ENCODE measurements at regions not wholly inside any gene's neighbourhood (a gene's known extent, or its start where the extent isn't known, plus 50 kb on each side); places are given as distances from the start of the nearest gene placed in this dataset.
"Not testable (repeated sequence)": the region's sequence is repeated elsewhere in the genome, so short reads cannot be mapped to it uniquely, and the experiment has no call there.

GRCh38 chr6:106849120-106849519, 125.4 kb downstream of the CD24 start:
- no peak for DNase-seq (ENCODE audit: low read depth)

- DNase-seq (ENCODE audit: low read depth), result no peak
These were observed 127.4 kb downstream of the CD24 start for GRCh38 chr6:106847116-106847515.

GRCh38 chr6:106844930-106845329, 129.6 kb downstream of the CD24 start:
- DNase-seq (ENCODE audit: low read depth), result no peak

GRCh38 chr6:106832766-106833510, 141.6 kb downstream of the CD24 start:
- DNase-seq (ENCODE audit: low read depth), result no peak

- DNase-seq (ENCODE audit: low read depth), result no peak
These were observed 143.6 kb downstream of the CD24 start for GRCh38 chr6:106830930-106831329.

GRCh38 chr6:106829451-106829850, 145.1 kb downstream of the CD24 start:
- DNase-seq (ENCODE audit: low read depth), result no peak

GRCh38 chr6:106827081-106827480, 147.4 kb downstream of the CD24 start:
- DNase-seq (ENCODE audit: low read depth), result no peak

- DNase-seq (ENCODE audit: low read depth), result no peak
These were observed 149.4 kb downstream of the CD24 start for GRCh38 chr6:106825156-106825555.

- DNase-seq (ENCODE audit: low read depth), result no peak
These were observed 150.7 kb downstream of the CD24 start for GRCh38 chr6:106823732-106824351.

GRCh38 chr6:106823058-106823457, 151.5 kb downstream of the CD24 start:
- DNase-seq (ENCODE audit: low read depth), result no peak

- DNase-seq (ENCODE audit: low read depth), result no peak
These were observed 154.1 kb downstream of the CD24 start for GRCh38 chr6:106820412-106820852.

GRCh38 chr6:106811088-106811686, 163.3 kb downstream of the CD24 start:
- DNase-seq (ENCODE audit: low read depth), result no peak

GRCh38 chr6:106808758-106809157, 165.8 kb downstream of the CD24 start:
- DNase-seq (ENCODE audit: low read depth), result no peak

- DNase-seq (ENCODE audit: low read depth), result no peak
These were observed 166.4 kb downstream of the CD24 start for GRCh38 chr6:106807947-106808611.

- DNase-seq (ENCODE audit: low read depth), result not testable (repeated sequence)
These were observed 168.3 kb downstream of the CD24 start for GRCh38 chr6:106806253-106806652.

GRCh38 chr6:106805771-106806170, 168.8 kb downstream of the CD24 start:
- DNase-seq (ENCODE audit: low read depth), result no peak

- DNase-seq (ENCODE audit: low read depth), result no peak
These were observed 169.9 kb downstream of the CD24 start for GRCh38 chr6:106804346-106805335.

GRCh38 chr6:106803188-106803587, 171.3 kb downstream of the CD24 start:
- DNase-seq (ENCODE audit: low read depth), result no peak

- DNase-seq (ENCODE audit: low read depth), result no peak
These were observed 172.4 kb downstream of the CD24 start for GRCh38 chr6:106802139-106802538.

- no peak for DNase-seq (ENCODE audit: low read depth)
These were observed 171.9 kb downstream of the QRSL1 start for GRCh38 chr6:106801256-106801655.

GRCh38 chr6:106800379-106800778, 171.0 kb downstream of the QRSL1 start:
- DNase-seq (ENCODE audit: low read depth), result no peak

All from fibroblast of gingiva (primary cell).